CD14-positive monocyte (primary cell): ENCODE measurements at regions not wholly inside any gene's neighbourhood (a gene's known extent, or its start where the extent isn't known, plus 50 kb on each side); places are given as distances from the start of the nearest gene placed in this dataset.

Source experiments
- DNase-seq, 3 donors: peaks; one replicate each; pipeline ENCODE4 v3.0.0-alpha.2; 2011 to 2022
- H2AFZ ChIP-seq: 2 replicates; pipeline ENCODE4 v1.6.0; 2012; ENCODE audit warnings: mild to moderate bottlenecking, low read depth, low read length, inconsistent platforms; ENCODE audit not compliant: insufficient read depth, poor library complexity, severe bottlenecking
- H3K27ac ChIP-seq, 2 donors: 1 replicate in 1 of 2; 2 replicates in 1 of 2; pipeline ENCODE4 v1.5.1; 2012 to 2013; ENCODE audit warnings: low read length in 2 of 2, control low read depth in 1 of 2, inconsistent platforms in 1 of 2, low read depth in 1 of 2, mild to moderate bottlenecking in 1 of 2
- H3K27me3 ChIP-seq, 2 donors: one replicate each; pipeline versions ENCODE4 v1.6.0 to v1.6.1; 2011 to 2013; ENCODE audit warnings: low read length in 2 of 2; ENCODE audit not compliant: control insufficient read depth in 2 of 2, insufficient read depth in 2 of 2
- H3K36me3 ChIP-seq, 2 donors: replicated peaks in 1 of 2; 1 replicate in 1 of 2; 2 replicates in 1 of 2; pipeline versions ENCODE4 v1.5.1 to v1.6.1; 2012 to 2013; ENCODE audit warnings: low read length in 2 of 2, control low read depth in 1 of 2, inconsistent platforms in 1 of 2, mild to moderate bottlenecking in 1 of 2; ENCODE audit not compliant: insufficient read depth in 2 of 2, control insufficient read depth in 1 of 2
- H3K4me1 ChIP-seq, 2 donors: 1 replicate in 1 of 2; 2 replicates in 1 of 2; pipeline versions ENCODE4 v1.5.1 to v1.6.1; 2012 to 2013; ENCODE audit warnings: low read length in 2 of 2, control low read depth in 1 of 2, inconsistent platforms in 1 of 2, mild to moderate bottlenecking in 1 of 2, moderate library complexity in 1 of 2; ENCODE audit not compliant: insufficient read depth in 2 of 2, control insufficient read depth in 1 of 2
- H3K4me2 ChIP-seq: replicated peaks from 2 replicates; pipeline ENCODE3; 2012; ENCODE audit warnings: low read length, moderate library complexity, mild to moderate bottlenecking; ENCODE audit not compliant: poor library complexity, severe bottlenecking; ENCODE audit errors: extremely low read depth
- H3K4me3 ChIP-seq, 3 experiments: fragments of 200-600 bp in 1 of 3; sonication (generic) in 1 of 3; replicated peaks in 1 of 3; 1 replicate in 2 of 3; 2 replicates in 1 of 3; pipeline ENCODE4 v1.5.1; 2011 to 2013; ENCODE audit warnings: low read length in 3 of 3, mild to moderate bottlenecking in 3 of 3, control low read depth in 2 of 3, low read depth in 2 of 3, inconsistent platforms in 1 of 3, moderate library complexity in 1 of 3
- H3K79me2 ChIP-seq: 2 replicates; pipeline ENCODE4 v1.6.0; 2012; ENCODE audit warnings: mild to moderate bottlenecking, control low read depth, inconsistent platforms, low read length, moderate library complexity; ENCODE audit not compliant: insufficient read depth
- H3K9ac ChIP-seq: 2 replicates; pipeline ENCODE4 v1.6.0; 2017; ENCODE audit warnings: low read length, mild to moderate bottlenecking; ENCODE audit not compliant: insufficient read depth, poor library complexity, severe bottlenecking
- H3K9me3 ChIP-seq, 2 donors: replicated peaks in 1 of 2; 1 replicate in 1 of 2; 2 replicates in 1 of 2; pipeline versions ENCODE4 v1.5.1 to v1.6.1; 2012 to 2013; ENCODE audit warnings: low read length in 2 of 2, control low read depth in 1 of 2; ENCODE audit not compliant: control insufficient read depth in 1 of 2, insufficient read depth in 1 of 2
- H4K20me1 ChIP-seq: 2 replicates; pipeline ENCODE4 v1.6.0; 2012; ENCODE audit warnings: mild to moderate bottlenecking, low read length, control low read depth, moderate library complexity; ENCODE audit not compliant: insufficient read depth
- H3K27ac Mint-ChIP-seq, 7 donors: one replicate each; pipeline ENCODE4 v1.8.0; 2020; ENCODE audit warnings: mild to moderate bottlenecking in 7 of 7, mixed read lengths in 7 of 7, moderate library complexity in 6 of 7, inconsistent platforms in 2 of 7
- H3K27me3 Mint-ChIP-seq, 3 donors: one replicate each; pipeline ENCODE4 v1.8.0; 2021 to 2022; ENCODE audit warnings: low read depth in 3 of 3, mild to moderate bottlenecking in 3 of 3, mixed read lengths in 3 of 3, moderate library complexity in 3 of 3, inconsistent platforms in 1 of 3
- H3K36me3 Mint-ChIP-seq, 2 donors: one replicate each; pipeline ENCODE4 v1.8.0; 2020; ENCODE audit warnings: mixed read lengths in 2 of 2, inconsistent platforms in 1 of 2, mild to moderate bottlenecking in 1 of 2
- H3K4me1 Mint-ChIP-seq: one replicate; pipeline ENCODE4 v1.8.0; 2020; ENCODE audit warnings: mild to moderate bottlenecking, mixed read lengths
- H3K4me3 Mint-ChIP-seq, 2 donors: one replicate each; pipeline ENCODE4 v1.8.0; 2020; ENCODE audit warnings: mild to moderate bottlenecking in 2 of 2, mixed read lengths in 2 of 2, moderate library complexity in 1 of 2
- H3K9me3 Mint-ChIP-seq, 7 donors: one replicate each; pipeline ENCODE4 v1.8.0; 2020 to 2022; ENCODE audit warnings: mixed read lengths in 7 of 7, mild to moderate bottlenecking in 6 of 7, moderate library complexity in 6 of 7, inconsistent platforms in 2 of 7
- WGBS: methylation state at CpG from one replicate; pipeline ENCODE4 v1.1.5; 2013; ENCODE audit warnings: missing lambda C conversion rate; ENCODE audit not compliant: insufficient coverage; 5-methylcytosine and 5-hydroxymethylcytosine counted together
- intact Hi-C, 2 donors: fragments of 100-400 bp; cut with micrococcal nuclease; formaldehyde crosslinking; loops; one replicate each; pipeline versions ENCODE4 v1.15.0 to v1.15.1; 2023
- TF ChIP-seq, protein P1 (sequence below): fragments of 200-600 bp; IDR thresholded peaks from one replicate; pipeline ENCODE4 v1.8.0; 2022; ENCODE audit warnings: antibody characterized with exemption, mild to moderate bottlenecking

DNA sequence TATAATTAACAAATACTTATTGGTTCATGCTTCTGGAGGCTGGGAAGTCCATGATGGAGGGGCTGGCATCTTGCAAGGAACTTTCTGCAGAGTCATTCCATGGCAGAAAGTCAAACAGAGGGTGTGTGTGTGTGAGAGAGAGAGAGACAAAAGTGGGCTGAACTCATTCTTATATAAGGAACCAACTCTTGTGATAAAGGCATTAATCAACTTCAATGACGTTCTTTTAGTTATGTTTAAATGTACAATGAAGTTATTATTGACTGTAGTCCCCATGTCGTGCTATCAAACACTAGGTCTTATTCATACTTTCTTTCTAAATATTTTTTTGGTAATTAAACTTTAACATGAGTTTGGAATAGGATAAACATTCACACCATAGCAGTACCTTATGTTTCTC, 1408.8 kb downstream of the STIM2 start:
- no CpG with 5 or more reads among the region's 2 CpGs for WGBS
- DNase-seq = no peak
- no peaks in the 10 kb centered on the region for H3K36me3 ChIP-seq
- H3K27me3 ChIP-seq = no peaks in the 10 kb centered on the region
- Mint-ChIP-seq H3K36me3 (no peaks in the 10 kb centered on the region), H3K27me3 (no peaks in the 10 kb centered on the region), H3K4me3 (no peak overlapping the region), H3K4me1 (no peaks in the 10 kb centered on the region), H3K27ac (no peak overlapping the region), H3K9me3 (peaks cover 0 to 3% (median 0%) of the 10 kb centered on the region in 7 donors)
- no peaks in the 10 kb centered on the region for H4K20me1 ChIP-seq
- intact Hi-C loops = no loop called here
- TF ChIP-seq, protein P1, sequence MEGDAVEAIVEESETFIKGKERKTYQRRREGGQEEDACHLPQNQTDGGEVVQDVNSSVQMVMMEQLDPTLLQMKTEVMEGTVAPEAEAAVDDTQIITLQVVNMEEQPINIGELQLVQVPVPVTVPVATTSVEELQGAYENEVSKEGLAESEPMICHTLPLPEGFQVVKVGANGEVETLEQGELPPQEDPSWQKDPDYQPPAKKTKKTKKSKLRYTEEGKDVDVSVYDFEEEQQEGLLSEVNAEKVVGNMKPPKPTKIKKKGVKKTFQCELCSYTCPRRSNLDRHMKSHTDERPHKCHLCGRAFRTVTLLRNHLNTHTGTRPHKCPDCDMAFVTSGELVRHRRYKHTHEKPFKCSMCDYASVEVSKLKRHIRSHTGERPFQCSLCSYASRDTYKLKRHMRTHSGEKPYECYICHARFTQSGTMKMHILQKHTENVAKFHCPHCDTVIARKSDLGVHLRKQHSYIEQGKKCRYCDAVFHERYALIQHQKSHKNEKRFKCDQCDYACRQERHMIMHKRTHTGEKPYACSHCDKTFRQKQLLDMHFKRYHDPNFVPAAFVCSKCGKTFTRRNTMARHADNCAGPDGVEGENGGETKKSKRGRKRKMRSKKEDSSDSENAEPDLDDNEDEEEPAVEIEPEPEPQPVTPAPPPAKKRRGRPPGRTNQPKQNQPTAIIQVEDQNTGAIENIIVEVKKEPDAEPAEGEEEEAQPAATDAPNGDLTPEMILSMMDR = no peak
- no peak overlapping the region for H2AFZ ChIP-seq
- H3K79me2 ChIP-seq = no peaks in the 10 kb centered on the region
- no peak overlapping the region for H3K4me2 ChIP-seq
- H3K4me3 ChIP-seq = no peak overlapping the region
- no peak overlapping the region for H3K9ac ChIP-seq
- H3K27ac ChIP-seq = no peak overlapping the region
- H3K4me1 ChIP-seq = no peaks in the 10 kb centered on the region
- no peaks in the 10 kb centered on the region for H3K9me3 ChIP-seq

DNA sequence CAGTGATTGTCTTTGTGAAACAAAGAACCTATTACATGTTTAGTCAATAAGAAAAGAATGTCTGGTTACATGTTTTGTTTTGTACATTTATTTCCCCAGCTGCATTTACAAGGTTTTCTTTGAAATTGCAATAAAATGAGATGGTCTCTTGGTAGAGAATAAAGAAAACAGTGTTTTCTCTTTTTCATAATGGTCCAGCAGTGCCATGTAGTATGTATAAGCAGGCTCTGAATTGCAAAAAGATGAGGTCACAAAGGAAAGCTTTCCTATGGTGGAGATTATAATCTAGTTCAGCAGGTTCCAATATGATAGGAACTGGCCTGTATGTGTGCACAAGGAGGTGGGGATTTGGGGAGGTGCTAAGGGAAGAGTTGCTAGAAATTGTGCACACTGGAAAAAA, 1417.3 kb downstream of the STIM2 start:
- Histone ChIP-seq H3K79me2 (no peaks in the 10 kb centered on the region), H3K4me1 (no peaks in the 10 kb centered on the region), H3K4me3 (no peak overlapping the region), H3K9ac (no peak overlapping the region), H3K4me2 (no peak overlapping the region), H3K27me3 (no peaks in the 10 kb centered on the region), H3K36me3 (no peaks in the 10 kb centered on the region), H4K20me1 (no peaks in the 10 kb centered on the region), H2AFZ (no peak overlapping the region), H3K27ac (no peak overlapping the region), H3K9me3 (peaks cover 0 to 11% of the 10 kb centered on the region in 2 donors)
- H3K4me3 Mint-ChIP-seq = no peak overlapping the region
- H3K36me3 Mint-ChIP-seq = no peaks in the 10 kb centered on the region
- TF ChIP-seq, protein P1 = no peak
- no peak for DNase-seq
- H3K27me3 Mint-ChIP-seq = no peaks in the 10 kb centered on the region
- H3K27ac Mint-ChIP-seq = no peak overlapping the region
- peaks cover 0 to 11% (median 2%) of the 10 kb centered on the region in 7 donors for H3K9me3 Mint-ChIP-seq
- intact Hi-C loops = no loop called here
- H3K4me1 Mint-ChIP-seq = no peaks in the 10 kb centered on the region
